Endometrium (tissue), 2 donors: ENCODE measurements at regions not wholly inside any gene's neighbourhood (a gene's known extent, or its start where the extent isn't known, plus 50 kb on each side); places are given as distances from the start of the nearest gene placed in this dataset.

Experiments used
- FAIRE-seq: peaks from 2 replicates; lab custom pipeline; 2012; peaks lifted over from hg19 to GRCh38; lab: Jason Lieb, UNC
- donor health status: control.
- donor health status: control.

DNA sequence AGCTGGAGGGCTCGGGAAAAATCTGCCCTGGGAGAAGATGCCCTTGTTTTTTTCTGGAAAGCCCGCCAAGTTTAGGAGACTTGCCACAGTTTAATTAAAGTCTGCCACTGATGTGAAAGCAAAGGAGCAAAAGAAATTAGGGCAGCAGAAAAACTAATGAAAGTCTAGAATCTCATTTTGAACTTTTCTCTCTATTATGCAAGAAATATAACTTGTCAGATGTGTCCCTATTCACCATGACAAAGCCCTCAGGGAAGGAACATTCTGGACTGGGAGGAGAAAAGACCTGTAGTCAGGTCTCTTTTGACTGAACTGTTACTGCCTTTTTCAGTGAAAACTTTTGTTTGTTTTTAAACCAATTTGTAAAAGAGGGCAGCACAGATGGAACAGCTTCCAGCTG lies 715.5 kb downstream of the SORCS3 start:
- no peak for FAIRE-seq

DNA sequence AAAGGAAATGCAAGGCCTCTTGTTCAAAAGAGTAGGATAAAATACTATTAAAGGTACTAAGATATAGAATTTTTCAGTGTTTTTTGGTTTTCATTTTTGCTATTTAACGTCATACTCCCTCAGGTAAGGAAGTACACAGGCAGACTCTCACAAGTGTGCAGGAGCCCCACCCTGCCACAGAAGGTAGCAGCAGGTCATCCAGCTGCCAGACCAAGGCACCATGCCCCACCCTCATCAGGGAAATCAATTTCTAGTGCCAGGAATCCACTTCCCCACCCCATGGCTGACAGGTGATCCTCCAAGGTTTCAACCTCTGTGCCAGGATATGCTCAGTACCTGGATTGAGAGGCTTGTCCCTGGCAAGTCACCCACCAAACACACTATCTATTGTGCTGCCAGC lies 712.9 kb downstream of the SORCS3 start:
- FAIRE-seq, result no peak

DNA sequence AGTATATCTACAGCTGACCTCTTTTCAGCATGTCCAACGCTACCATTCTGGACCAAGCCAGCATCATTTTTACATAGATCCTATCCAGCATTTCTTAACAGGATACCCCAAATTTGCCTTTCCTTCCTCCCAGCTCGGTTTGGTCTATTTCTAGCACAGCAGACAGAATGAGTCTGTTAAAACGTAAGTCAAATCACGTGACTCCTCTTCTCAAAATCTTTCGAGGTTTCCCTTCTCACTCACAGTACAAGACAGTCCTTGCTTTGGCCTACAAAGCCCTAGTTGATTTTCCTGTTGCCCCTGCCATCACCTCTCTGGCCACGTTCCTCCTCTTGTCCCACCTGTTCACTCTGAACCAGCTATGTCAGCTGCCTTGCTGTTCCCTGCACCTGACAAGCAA lies 711.7 kb downstream of the SORCS3 start:
- no peak for FAIRE-seq

DNA sequence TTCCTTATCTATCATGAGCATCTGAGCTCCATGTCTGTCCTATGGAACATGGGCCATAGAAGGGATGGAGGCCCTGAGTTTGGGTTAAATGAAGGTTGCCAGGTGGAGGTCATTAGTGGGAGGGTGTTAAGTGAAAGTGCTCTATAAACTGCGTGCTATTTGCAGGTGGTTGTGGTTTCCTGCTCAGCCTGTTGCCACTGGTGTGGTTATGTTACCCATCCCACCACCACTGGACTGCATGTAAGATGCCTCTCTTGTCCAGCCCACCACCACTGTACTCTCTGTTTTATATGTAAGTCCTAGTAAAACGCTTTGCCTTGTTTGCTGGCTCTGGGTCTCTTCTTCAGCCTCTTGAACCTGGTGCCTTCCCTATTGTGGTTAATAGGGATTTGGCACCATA lies 711.2 kb downstream of the SORCS3 start:
- FAIRE-seq, result no peak

DNA sequence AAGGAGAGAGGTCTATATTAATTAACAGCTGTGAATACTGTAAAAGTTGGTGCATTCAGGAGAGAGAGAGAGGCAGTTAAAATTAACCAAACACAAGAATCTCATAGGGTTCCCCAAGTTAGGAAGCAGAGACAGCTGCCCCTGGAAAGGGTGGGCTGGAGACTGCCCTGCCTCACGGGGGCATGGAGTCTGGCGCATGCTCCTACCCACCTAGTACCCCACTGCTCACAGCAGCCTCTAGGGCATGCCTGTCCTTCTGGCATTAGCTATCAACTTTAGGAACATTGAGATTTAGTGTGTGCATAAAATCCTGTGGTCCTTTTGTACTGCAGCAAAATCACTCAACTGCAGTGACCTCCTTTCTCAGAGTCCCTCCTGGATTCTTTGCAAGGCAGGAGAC lies 710.1 kb downstream of the SORCS3 start:
- FAIRE-seq, result no peak

DNA sequence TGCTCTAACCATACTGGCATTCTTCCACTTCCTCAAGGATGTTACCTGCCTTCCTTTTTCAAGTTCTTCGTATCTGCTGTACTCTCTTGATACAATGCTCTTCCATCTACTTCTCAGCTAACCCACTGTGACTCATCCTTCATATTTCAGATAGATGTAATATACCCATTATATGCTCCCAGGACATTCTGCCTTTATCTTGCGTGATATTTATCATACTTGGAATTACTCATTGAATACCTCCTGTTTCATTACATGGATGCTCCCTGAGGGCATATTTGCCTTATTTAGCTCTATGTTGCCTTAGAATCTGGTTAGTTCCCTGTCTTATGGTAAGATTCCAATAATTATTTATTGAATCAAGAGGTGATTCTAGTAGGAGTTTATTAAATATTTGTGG lies 706.4 kb downstream of the SORCS3 start:
- FAIRE-seq, result no peak

DNA sequence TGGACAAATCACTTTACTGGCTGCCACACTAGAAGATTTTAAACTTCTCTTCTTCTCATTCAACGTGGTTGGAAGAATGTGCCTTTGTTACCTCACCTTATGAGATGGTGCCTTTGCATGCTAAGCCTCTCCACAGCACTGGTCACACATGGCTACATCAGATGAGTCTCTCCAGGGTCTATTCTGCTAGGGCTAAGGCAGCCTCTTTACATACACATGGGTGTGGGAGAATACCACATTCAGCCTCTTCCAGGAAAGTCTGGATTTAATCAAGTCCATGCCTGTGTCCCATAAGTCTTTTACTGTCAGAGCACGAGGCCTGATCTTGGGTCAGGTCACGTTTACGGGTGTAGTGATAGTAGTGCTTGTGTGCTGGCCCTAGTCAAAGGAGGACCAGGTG lies 701.5 kb downstream of the SORCS3 start:
- FAIRE-seq, result no peak

DNA sequence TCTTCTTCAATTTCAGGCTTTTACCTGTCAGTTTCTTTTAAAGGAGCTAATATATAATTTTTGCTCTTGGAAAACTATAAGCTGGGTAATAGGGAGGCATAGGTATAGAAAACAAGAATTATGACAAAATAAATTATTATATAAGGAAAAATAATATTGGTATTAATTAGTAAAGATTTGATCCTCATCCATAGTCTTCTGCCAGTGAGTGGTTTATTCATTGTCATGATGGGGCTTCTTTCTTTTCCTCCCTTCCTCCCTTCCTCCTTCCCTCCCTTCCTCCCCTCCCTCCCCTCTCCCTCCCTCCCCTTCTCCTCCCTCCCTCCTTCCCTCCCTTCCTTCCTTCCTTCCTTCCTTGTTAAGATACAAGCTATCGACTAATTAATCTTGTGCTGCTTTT lies 698.6 kb downstream of the SORCS3 start:
- no peak for FAIRE-seq

DNA sequence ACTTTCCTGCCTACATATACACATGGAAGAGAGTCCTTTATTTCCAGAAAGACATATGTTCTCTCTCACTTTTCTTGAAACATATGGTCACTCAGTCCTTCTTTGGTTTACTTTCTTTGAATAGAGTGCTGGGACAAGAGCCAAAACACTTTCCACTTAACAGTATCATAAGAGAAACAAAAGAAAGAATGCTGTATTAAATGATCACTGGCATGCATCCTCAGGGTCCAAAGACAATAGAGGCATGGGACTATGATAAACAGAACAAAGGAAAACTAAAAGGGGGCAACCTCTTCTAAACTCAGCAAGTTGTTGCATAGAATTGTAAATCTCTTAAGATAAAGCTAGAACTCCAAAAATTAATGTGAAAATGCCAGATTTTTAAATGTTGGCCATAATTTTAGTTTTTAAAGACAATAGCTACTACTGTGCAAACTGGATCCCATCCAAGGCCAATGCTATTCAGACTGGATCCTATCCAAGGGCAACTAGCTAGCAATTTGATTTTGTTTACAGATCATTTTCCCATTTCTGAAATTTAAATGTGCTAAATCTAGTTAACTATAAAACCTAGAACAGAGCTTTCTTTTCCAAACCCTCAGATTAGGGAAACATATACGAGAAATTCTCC lies 687.5 kb downstream of the SORCS3 start:
- no peak for FAIRE-seq
